Upper lobe of left lung (tissue), 4 donors: ENCODE measurements at regions not wholly inside any gene's neighbourhood (a gene's known extent, or its start where the extent isn't known, plus 50 kb on each side); places are given as distances from the start of the nearest gene placed in this dataset.

Source experiments
- POLR2AphosphoS5 ChIP-seq, 2 donors: sonication (generic); formaldehyde crosslinking; IDR thresholded peaks; one replicate each; pipeline ENCODE4 v1.5.1; 2017; ENCODE audit warnings: antibody characterized with exemption in 2 of 2
- TF ChIP-seq, protein P1 (sequence below), 6 experiments: fragments of 450-650 bp in 4 of 6; fragments of 200-600 bp in 2 of 6; sonication (generic) in 2 of 6; IDR thresholded peaks; one replicate each; pipeline ENCODE4 v1.5.1; 2016 to 2019; ENCODE audit warnings: antibody characterized with exemption in 6 of 6

DNA sequence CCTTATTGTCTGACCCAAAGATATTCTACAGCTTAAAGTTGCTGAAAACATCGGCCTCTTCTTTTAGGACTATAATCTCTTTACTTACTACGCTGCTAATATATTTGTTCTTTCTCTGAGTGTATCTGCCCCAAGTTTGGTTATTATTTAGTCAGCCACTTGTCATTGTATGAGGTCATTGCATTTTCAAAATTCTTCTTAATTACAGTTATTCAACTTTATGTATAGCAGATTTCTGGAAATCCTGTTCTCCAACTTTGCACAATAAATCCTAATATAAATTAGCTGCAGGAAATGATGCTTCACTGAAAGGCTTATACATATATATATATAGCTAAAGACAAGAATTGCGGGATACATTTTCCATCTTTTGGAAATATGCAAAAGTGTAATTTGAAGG, 88.5 kb upstream of the HIVEP1 start:
- TF ChIP-seq POLR2AphosphoS5 (IDR thresholded peaks at IDR 0.05) = no peak
- TF ChIP-seq, protein P1, sequence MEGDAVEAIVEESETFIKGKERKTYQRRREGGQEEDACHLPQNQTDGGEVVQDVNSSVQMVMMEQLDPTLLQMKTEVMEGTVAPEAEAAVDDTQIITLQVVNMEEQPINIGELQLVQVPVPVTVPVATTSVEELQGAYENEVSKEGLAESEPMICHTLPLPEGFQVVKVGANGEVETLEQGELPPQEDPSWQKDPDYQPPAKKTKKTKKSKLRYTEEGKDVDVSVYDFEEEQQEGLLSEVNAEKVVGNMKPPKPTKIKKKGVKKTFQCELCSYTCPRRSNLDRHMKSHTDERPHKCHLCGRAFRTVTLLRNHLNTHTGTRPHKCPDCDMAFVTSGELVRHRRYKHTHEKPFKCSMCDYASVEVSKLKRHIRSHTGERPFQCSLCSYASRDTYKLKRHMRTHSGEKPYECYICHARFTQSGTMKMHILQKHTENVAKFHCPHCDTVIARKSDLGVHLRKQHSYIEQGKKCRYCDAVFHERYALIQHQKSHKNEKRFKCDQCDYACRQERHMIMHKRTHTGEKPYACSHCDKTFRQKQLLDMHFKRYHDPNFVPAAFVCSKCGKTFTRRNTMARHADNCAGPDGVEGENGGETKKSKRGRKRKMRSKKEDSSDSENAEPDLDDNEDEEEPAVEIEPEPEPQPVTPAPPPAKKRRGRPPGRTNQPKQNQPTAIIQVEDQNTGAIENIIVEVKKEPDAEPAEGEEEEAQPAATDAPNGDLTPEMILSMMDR (IDR thresholded peaks at IDR 0.05) = no peak
